GM21360 (cell line): ENCODE measurements at regions not wholly inside any gene's neighbourhood (a gene's known extent, or its start where the extent isn't known, plus 50 kb on each side); places are given as distances from the start of the nearest gene placed in this dataset.
"Not testable (repeated sequence)": the region's sequence is repeated elsewhere in the genome, so short reads cannot be mapped to it uniquely, and the experiment has no call there.

Experiments used
- ATAC-seq: cut with Tn5 transposase; IDR thresholded peaks from one replicate; pipeline ENCODE4 v1.9.1; 2021; ENCODE audit warnings: mild to moderate bottlenecking, moderate library complexity; ENCODE audit not compliant: unreplicated experiment

GRCh38 chr4:112085156-112086035 lies 59.9 kb upstream of the FAM241A start:
- ATAC-seq = no peak

GRCh38 chr4:112086036-112086434 lies 59.2 kb upstream of the FAM241A start:
- ATAC-seq = no peak

- not testable (repeated sequence) for ATAC-seq
Observed at GRCh38 chr4:112086661-112087060, 58.6 kb upstream of the FAM241A start.

- ATAC-seq = not testable (repeated sequence)
Observed at GRCh38 chr4:112092330-112092729, 52.9 kb upstream of the FAM241A start.

GRCh38 chr4:112093636-112094202 lies 51.5 kb upstream of the FAM241A start:
- ATAC-seq = no peak

GRCh38 chr4:112094330-112094729 lies 50.9 kb upstream of the FAM241A start:
- no peak for ATAC-seq
